ENCODE measurements at regions not wholly inside any gene's neighbourhood (a gene's known extent, or its start where the extent isn't known, plus 50 kb on each side); places are given as distances from the start of the nearest gene placed in this dataset.
"Not testable (repeated sequence)": the region's sequence is repeated elsewhere in the genome, so short reads cannot be mapped to it uniquely, and the experiment has no call there.

DNA sequence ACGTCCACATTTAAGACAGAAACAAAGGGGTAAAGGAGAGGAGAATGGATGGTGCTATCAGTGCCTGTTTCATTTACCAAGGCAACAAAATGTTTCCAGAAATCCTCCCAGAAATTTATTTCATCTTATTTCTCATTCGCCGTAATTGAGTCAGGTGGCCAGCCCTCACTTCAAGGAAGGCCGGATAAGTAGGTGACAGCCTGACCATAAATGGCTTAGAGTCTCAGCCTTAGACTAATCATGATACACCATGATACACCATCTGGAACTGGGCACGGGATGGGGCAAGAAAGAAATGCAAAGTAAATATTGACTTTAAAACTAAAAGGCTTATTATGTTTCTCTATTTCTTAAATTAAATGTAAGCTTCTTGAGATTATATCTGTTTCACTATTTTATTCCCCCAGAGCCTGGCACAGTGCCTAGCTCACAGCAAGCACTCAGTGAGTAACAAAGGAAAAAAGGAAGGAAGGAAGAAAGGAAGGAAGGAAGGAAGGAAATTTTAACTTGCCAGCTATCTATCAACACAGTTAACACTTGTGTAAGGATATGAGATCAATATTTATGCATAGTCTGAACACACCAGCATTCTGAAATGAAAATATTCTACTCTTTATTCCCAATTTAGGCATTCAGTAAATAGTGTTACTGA is 106.1 kb upstream of the FSCB start:
- no peak for DNase-seq (ENCODE audit: low read depth)
- H3K4me3 ChIP-seq (ENCODE audit: low read depth, low read length) = no peak overlapping the region
- TF ChIP-seq, protein P1, sequence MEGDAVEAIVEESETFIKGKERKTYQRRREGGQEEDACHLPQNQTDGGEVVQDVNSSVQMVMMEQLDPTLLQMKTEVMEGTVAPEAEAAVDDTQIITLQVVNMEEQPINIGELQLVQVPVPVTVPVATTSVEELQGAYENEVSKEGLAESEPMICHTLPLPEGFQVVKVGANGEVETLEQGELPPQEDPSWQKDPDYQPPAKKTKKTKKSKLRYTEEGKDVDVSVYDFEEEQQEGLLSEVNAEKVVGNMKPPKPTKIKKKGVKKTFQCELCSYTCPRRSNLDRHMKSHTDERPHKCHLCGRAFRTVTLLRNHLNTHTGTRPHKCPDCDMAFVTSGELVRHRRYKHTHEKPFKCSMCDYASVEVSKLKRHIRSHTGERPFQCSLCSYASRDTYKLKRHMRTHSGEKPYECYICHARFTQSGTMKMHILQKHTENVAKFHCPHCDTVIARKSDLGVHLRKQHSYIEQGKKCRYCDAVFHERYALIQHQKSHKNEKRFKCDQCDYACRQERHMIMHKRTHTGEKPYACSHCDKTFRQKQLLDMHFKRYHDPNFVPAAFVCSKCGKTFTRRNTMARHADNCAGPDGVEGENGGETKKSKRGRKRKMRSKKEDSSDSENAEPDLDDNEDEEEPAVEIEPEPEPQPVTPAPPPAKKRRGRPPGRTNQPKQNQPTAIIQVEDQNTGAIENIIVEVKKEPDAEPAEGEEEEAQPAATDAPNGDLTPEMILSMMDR (IDR thresholded peaks at IDR 0.05; ENCODE audit: insufficient read depth, low read depth, low read length) = no peak

DNA sequence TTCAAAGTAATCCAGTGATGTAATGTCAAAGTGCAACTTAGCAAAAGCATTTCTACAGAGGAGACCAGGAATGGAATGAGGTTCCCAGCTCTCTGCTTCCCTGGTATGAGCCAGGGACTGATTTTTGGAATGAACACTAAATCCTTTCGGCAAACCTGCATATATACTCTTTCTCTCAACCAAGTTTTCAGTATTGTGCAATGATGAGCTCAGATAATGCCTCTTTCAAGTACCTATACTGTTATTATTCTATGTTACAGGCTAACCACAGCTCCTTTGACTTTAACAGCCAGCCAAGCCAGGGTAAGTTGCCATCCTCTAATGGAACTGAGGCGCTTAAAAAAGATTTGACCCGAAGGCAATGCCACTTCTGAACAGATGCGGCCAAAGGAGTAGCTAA is 104.9 kb upstream of the FSCB start:
- DNase-seq (ENCODE audit: low read depth) = no peak
- no peak overlapping the region for H3K4me3 ChIP-seq (ENCODE audit: low read depth, low read length)
- TF ChIP-seq, protein P1 (IDR thresholded peaks at IDR 0.05; ENCODE audit: insufficient read depth, low read depth, low read length) = no peak

DNA sequence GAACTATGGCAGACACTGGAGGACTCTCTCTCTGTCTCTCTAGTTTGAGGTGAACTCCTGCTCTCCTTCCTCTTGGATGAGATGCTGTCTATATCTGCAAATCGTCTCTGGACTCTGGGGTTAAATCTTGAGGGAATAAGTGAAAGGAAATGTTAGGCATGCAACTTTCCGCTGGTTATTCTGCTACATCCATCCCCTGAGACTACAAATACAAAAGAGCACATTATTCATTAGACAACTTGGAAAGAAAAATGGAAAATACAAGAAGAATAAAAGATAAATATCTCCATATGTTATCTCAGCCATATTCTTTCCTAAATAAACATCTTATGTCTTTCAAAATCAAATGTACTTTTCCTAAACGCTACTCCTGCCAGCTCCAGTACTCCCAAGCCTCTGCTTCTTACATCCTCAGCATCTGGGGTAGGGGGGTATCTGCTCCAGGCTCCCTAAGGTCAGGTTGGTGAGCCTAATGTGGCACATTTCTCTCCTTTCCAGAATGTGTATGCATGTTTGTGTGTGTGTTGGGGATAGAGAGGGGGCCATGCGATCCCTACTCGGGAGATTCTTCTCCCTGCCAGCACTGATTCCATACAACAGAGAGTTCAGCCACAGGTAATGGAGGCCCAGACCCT is 102.9 kb upstream of the FSCB start:
- no peak for DNase-seq (ENCODE audit: low read depth)
- H3K4me3 ChIP-seq (ENCODE audit: low read depth, low read length) = no peak overlapping the region
- TF ChIP-seq, protein P1 (IDR thresholded peaks at IDR 0.05; ENCODE audit: insufficient read depth, low read depth, low read length) = no peak

DNA sequence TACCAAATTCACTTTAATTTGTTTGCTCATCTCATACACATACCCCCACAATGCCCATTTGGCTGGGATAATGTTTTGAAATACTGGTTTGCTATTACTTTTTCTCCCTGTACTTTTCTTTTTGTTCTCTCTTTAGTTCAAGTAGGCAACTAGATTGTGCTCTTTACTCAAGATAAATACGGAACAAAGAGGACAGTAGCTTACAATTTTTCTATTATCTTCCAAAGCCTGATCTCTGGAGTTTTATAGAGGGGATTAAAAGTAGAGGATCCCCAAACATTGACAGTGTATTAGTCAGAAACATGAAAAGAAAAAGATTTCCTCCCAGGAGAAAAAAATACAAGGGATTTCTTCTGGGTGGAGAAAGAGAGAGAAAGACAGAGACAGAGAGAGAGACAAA is 102.1 kb upstream of the FSCB start:
- no peak for DNase-seq (ENCODE audit: low read depth)
- H3K4me3 ChIP-seq (ENCODE audit: low read depth, low read length) = no peak overlapping the region
- TF ChIP-seq, protein P1 (IDR thresholded peaks at IDR 0.05; ENCODE audit: insufficient read depth, low read depth, low read length) = no peak

DNA sequence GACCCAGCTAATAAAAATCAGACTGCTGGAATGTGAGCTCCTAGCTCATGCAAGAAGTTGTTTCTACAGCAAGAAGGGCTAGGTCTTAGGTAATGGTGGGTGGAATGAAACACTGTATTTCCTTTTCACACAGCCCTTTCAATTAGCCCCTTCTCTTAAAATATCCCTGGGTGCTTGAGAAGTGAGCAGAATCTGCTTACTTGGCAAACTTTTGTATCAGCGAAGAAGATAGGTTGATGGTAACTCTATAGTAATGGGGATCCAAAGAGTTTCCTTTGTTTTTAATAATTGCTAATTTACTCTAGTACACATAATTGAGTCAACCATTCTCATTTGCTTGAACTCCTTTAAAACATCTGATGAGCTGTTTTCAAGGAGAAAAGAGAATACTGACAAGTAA is 100.6 kb upstream of the FSCB start:
- H3K4me3 ChIP-seq (ENCODE audit: low read depth, low read length) = no peak overlapping the region
- DNase-seq (ENCODE audit: low read depth) = no peak
- TF ChIP-seq, protein P1 (IDR thresholded peaks at IDR 0.05; ENCODE audit: insufficient read depth, low read depth, low read length) = no peak

DNA sequence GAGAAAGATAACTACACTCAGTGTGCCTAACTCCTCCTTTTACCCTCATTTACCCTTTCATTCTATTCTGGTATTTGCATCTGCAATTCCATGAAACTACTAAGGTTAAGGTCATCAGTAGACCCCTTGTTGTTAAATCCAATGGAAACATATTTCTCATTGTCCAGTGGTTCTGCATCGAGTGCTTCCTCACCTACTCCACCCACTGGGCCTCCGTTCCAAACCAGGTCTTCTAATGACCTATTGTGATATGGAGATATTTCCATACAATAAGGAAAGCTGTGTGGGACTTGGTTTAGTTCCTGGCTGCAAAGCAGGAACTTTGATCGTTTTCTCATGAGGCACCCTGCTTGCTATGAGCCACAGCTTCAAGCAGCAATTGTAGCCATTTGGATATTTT is 99.5 kb upstream of the FSCB start:
- TF ChIP-seq, protein P1 (IDR thresholded peaks at IDR 0.05; ENCODE audit: insufficient read depth, low read depth, low read length) = no peak
- no peak overlapping the region for H3K4me3 ChIP-seq (ENCODE audit: low read depth, low read length)
- DNase-seq (ENCODE audit: low read depth) = no peak

DNA sequence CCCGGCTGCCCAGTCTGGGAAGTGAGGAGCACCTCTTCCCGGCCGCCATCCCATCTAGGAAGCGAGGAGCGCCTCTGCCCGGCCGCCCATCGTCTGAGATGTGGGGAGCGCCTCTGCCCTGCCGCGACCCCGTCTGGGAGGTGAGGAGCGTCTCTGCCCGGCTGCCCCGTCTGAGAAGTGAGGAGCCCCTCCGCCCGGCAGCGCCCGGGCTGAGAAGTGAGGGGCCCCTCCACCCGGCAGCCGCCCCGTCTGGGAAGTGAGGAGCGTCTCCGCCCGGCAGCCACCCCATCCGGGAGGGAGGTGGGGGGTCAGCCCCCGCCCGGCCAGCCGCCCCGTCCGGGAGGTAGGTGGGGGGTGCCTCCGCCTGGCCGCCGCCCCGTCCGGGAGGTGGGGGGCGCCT is 94.2 kb upstream of the FSCB start:
- H3K4me3 ChIP-seq (ENCODE audit: low read depth, low read length); DNase-seq (ENCODE audit: low read depth): not testable (repeated sequence)
